HT-29 (cell line): ENCODE measurements at regions not wholly inside any gene's neighbourhood (a gene's known extent, or its start where the extent isn't known, plus 50 kb on each side); places are given as distances from the start of the nearest gene placed in this dataset.

Source experiments
- DNase-seq: peaks from one replicate; pipeline ENCODE4 v3.0.0-alpha.2; 2015; ENCODE audit warnings: low spot score

GRCh38 chr7:17601921-17602320 lies 303.5 kb downstream of the AHR start:
- DNase-seq = no peak

GRCh38 chr7:17608114-17608833 lies 309.8 kb downstream of the AHR start:
- peak; percentile 13 for DNase-seq

GRCh38 chr7:17611611-17612010 lies 313.2 kb downstream of the AHR start:
- no peak for DNase-seq

- DNase-seq = no peak
Measured at GRCh38 chr7:17613338-17614041, 315.0 kb downstream of the AHR start.

GRCh38 chr7:17617380-17617779 lies 318.9 kb downstream of the AHR start:
- DNase-seq = peak; percentile 13

GRCh38 chr7:17617857-17618651 lies 319.6 kb downstream of the AHR start:
- DNase-seq = peak; percentile 17

GRCh38 chr7:17618652-17618974 lies 320.2 kb downstream of the AHR start:
- peak; percentile 59 for DNase-seq

GRCh38 chr7:17619196-17619818 lies 320.9 kb downstream of the AHR start:
- peak; percentile 60 for DNase-seq

- DNase-seq = no peak
Measured at GRCh38 chr7:17620566-17620965, 319.7 kb downstream of the SNX13 start.

GRCh38 chr7:17622451-17622850 lies 317.8 kb downstream of the SNX13 start:
- no peak for DNase-seq

- DNase-seq = peak; percentile 28
Measured at GRCh38 chr7:17623546-17624185, 316.6 kb downstream of the SNX13 start.

- peak; percentile 49 for DNase-seq
Measured at GRCh38 chr7:17624379-17624778, 315.9 kb downstream of the SNX13 start.

GRCh38 chr7:17625043-17625442 lies 315.3 kb downstream of the SNX13 start:
- no peak for DNase-seq

GRCh38 chr7:17626235-17626634 lies 314.1 kb downstream of the SNX13 start:
- peak; percentile 32 for DNase-seq

- no peak for DNase-seq
Measured at GRCh38 chr7:17631061-17631460, 309.2 kb downstream of the SNX13 start.

GRCh38 chr7:17632384-17632783 lies 307.9 kb downstream of the SNX13 start:
- DNase-seq = no peak

- DNase-seq = peak; percentile 42
Measured at GRCh38 chr7:17633067-17633466, 307.2 kb downstream of the SNX13 start.

- DNase-seq = no peak
Measured at GRCh38 chr7:17638727-17639126, 301.6 kb downstream of the SNX13 start.

GRCh38 chr7:17640730-17641377 lies 299.4 kb downstream of the SNX13 start:
- DNase-seq = peak; percentile 63

GRCh38 chr7:17645500-17645899 lies 294.8 kb downstream of the SNX13 start:
- no peak for DNase-seq
